GM21737 (cell line): ENCODE measurements at regions not wholly inside any gene's neighbourhood (a gene's known extent, or its start where the extent isn't known, plus 50 kb on each side); places are given as distances from the start of the nearest gene placed in this dataset.
"Not testable (repeated sequence)": the region's sequence is repeated elsewhere in the genome, so short reads cannot be mapped to it uniquely, and the experiment has no call there.

ENCODE experiments used
- ATAC-seq: cut with Tn5 transposase; IDR thresholded peaks from one replicate; pipeline ENCODE4 v1.9.1; 2021; ENCODE audit warnings: mild to moderate bottlenecking, moderate library complexity; ENCODE audit not compliant: unreplicated experiment

GRCh38 chr6:26232306-26232939, 132.6 kb upstream of the BTN3A2 start:
- ATAC-seq: no peak

DNA sequence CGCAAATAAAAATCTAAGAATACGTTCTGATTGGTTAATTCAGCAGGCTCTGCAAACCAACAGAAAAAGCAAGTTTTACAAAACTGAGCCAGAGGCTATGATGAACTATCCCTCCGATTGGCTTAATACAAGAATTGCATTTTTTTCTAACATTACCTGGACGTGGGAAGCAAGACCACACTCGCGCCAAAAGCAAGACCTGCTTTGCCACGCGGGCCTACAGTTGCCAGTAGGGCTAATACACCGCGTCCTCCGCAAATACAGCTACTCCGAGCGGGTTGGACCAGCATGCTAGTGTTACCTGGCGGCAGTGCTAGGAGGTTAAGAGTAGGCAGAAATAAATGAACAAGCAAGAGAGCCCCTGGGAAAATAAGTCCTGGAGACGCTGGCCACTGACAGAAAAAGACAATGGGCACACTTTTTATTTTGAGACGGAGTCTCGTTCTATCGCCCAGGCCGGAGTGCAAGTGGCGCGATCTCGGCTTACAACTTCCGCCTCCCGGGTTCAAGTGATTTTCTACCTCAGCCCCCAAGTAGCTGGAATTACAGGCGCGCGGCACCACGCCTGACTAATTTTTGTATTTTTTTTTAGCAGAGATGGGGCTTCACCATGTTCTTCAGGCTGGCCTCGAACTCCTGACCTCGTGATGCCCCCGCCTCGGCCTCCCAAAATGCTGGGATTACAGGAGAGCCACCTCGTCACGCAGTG, 131.9 kb upstream of the BTN3A2 start:
- peak; percentile 6 for ATAC-seq

DNA sequence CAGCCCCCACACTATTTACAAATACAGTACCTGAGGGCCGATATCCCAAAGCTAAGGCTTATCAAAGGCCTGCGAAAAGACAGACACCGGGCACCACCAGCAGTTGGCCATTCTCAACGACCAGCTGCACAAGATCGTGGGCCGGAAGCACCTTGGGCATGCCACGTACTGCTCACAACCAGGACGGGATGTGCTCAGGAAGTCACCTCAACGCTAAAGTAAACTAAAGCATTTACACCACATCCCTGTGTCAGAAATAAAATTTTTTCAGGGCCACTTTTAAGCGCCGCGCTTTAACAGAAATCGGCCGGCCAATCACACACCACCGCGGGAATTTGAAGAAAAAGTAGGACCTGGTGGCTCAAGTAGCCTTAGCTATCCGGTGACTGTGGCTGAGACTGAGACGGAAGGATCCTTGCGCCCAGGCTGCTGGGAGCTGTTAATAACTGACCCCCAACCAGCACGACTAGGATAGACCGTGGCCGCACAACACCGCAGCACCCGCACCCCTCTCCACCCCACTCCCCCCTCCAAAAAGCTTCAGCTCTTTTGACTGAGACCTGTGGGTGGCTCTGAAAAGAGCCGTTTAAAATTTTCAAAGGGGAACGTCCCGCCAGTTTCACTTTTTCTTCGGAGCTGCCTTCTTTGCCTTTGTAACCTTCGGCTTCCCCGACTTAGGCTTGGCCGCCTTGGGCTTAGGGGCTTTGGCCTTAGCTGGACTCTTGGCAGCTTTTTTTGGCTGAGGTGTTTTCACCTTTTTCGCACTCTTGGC, 131.2 kb upstream of the BTN3A2 start:
- peak; percentile 49 for ATAC-seq

GRCh38 chr6:26234421-26235301, 130.3 kb upstream of the BTN3A2 start:
- ATAC-seq: peak; percentile 48

DNA sequence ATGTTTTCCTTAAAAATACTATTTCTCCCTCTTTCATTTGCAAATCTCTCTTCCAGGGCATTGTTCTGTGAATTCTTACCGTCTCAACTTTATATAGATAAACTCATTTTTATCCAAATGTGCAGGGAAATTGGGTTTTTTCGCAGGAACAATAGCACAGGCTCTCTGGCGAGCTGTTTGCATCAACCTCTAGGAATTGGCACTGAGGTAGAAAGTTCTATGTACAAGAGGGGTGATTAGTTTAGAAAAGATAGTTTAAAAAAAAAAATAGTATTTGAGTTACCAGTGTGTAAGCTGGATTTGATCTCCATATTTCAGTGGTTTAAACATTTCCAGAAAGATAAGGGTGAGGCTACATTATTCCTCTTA, 129.7 kb upstream of the BTN3A2 start:
- no peak for ATAC-seq

DNA sequence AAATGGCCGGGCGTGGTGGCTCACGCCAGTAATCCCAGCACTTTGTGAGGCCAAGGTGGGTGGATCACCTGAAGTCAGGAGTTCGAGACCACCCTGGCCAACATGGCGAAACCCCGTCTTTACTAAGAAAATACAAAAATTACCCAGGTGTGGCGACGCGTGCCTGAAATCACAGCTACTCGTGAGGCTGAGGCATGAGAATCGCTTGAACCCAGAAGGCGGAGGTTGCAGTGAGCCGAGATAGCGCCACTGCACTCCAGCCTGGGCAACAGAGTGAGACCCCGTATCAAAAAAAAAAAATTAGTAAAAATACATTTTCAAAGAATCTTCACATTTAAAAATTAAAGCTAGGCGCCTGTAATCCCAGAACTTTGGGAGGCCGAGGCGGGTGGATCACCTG, 125.6 kb upstream of the BTN3A2 start:
- not testable (repeated sequence) for ATAC-seq

GRCh38 chr6:26240157-26241032, 124.6 kb upstream of the BTN3A2 start:
- peak; percentile 56 for ATAC-seq

DNA sequence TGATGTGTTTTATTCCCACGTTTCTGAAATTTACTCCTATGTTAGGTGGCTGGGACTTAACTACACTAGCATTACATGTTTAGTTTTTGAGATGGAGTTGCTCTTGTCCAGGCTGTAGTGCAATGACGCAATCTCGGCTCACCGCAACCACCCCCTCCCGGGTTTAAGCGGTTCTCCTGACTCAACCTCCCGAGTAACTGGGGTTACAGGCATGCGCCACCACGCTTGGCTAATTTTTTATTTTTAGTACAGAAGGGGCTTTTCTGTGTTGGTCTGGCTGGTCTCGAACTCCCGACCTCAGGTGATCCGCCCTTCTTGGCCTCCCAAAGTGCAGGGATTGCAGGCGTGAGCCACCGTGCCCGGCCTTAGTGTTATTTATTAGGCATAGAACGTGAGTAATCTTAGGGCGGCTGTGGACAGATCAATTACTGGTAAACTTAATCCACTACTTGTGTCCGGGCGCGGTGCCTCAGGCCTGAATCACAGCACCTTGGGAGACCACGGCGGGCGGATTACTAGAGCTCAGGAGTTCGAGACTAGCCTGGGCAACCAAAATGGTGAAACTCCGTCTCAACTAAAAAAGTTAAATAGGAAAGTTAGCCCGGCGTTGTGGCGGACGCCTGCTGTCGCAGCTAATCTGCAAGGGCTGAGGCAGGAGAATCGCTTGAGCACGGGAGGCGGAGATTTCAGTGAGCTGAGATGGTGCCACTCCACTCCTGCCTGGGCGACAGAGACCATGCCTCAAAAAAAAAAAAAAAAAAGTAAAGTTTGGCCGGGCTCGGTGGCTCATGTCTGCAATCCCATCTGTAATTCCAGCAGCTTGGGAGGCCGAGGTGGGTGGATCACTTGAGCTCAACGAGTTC, 123.7 kb upstream of the BTN3A2 start:
- ATAC-seq: peak; percentile 18

GRCh38 chr6:26243132-26243531, 121.9 kb upstream of the BTN3A2 start:
- no peak for ATAC-seq

- ATAC-seq: no peak
Measured at GRCh38 chr6:26243752-26244151, 121.2 kb upstream of the BTN3A2 start.

DNA sequence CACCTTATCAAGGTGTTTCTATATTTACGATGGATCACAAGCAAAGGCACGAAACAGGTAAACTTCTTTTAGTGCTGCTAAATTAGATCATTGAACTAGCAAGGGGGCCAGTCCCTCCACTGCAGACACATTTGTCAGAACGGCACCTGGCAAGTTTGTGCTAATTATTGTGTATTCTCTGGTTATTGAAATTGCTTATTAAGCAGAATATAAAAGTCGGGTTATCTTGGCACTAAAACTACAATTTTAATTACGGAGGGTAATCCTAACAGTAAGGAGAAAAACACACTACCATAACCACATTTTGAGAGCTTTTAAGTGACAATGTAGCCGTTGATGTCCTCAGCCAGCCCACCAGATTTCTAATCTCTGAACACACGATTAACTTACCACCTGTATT, 118.9 kb upstream of the BTN3A2 start:
- no peak for ATAC-seq

DNA sequence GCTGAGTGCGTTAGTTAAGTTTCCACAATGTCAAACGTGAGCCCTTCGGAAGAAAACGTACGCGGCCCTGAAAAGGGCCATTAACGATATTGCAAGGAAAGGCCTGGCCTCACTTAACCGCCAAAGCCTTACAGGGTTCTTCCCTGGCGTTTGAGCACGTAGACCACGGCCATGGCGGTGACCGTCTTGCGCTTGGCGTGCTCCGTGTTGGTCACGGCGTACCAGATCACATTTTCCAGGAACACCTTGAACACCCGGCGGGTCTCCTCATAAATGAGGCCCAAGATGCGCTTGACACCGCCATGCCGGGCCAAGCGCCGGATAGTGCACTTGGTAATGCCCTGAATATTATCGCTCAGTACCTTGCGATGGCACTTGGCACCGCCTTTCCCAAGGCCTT, 118.4 kb upstream of the BTN3A2 start:
- no peak for ATAC-seq

GRCh38 chr6:26249707-26249956, 115.4 kb upstream of the BTN3A2 start:
- peak; percentile 21 for ATAC-seq

GRCh38 chr6:26249957-26250697, 114.9 kb upstream of the BTN3A2 start:
- peak; percentile 39 for ATAC-seq

DNA sequence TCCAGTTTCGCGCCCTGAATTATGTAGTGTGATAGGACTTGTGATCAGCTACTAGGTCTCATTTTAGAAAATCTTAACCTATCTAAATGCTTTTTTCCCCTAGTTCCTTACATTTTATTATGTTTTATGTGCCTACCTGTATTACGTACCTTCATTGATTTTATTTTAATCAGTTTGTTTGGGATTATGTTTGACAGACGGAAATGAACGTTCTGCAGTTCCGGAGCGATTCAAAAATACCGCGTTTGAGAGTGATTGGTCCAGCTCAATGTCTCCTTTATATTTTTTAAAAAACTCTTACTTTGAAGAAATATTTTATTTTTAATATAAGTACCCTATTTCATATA, 114.3 kb upstream of the BTN3A2 start:
- ATAC-seq: peak; percentile 11

- ATAC-seq: peak; percentile 35
Measured at GRCh38 chr6:26251354-26252076, 113.5 kb upstream of the BTN3A2 start.

DNA sequence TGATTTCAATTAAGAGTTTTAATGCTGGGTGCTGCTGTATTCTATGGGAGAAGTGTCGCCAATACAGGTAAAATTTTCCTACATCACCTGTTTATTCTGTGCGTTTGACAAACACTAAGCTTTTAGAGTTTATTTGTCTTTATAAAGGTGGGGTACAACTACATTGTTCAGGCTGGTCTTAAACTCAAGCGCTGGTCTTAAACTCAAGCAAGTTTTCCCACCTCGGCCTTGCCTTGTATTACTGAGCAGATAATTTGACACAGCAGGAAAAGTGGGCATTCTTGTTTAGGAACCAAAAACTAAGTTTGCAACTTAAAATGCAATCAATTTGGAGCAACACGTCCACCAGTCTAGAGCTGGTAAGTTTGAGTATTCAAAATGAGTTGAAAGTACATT, 112.9 kb upstream of the BTN3A2 start:
- no peak for ATAC-seq

DNA sequence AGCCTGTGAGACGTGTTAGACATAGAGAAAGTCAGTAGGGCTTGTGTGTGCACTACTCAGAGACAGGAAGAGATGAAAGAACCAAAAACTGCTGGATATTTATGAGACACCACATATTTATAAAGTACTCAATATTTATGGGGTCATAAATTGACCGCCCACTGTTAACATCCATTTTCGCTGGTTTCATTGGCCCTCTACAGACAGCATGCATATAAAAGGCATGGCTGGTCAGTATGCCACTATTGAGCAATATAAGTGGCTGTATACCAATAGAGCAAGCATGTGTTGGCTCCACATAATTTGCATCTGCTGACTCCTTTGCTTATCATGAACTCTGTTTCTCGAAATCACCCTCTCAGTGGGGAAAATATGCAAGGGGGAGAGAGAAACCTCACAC, 110.3 kb upstream of the BTN3A2 start:
- no peak for ATAC-seq
